IPS DF 4.7 (cell line): ENCODE measurements at regions not wholly inside any gene's neighbourhood (a gene's known extent, or its start where the extent isn't known, plus 50 kb on each side); places are given as distances from the start of the nearest gene placed in this dataset.
"Not testable (repeated sequence)": the region's sequence is repeated elsewhere in the genome, so short reads cannot be mapped to it uniquely, and the experiment has no call there.

Experiments used
- DNase-seq: peaks from one replicate; pipeline ENCODE4 v3.0.0-alpha.2; 2013; ENCODE audit warnings: low spot score; ENCODE audit errors: extremely low read depth

DNA sequence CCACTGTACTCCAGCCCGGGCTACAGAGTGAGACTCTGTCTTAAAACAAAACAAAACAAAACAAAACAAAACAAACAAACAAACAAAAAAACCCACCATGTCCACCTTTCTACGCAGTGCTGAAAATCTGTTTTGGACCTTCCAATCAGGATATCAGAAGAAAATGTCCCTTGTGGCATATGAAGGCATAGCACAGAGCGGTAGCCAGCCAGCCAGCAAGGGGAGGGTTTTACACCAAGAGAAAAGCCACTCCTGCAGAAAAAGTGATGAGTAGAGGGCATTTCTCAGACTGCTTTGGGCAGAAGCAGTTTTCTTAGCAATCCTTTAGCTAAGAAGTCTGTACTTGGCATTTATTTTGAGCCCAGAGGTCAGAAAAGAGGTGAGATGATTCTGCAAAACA is 612.2 kb downstream of the TYW1 start:
- no peak for DNase-seq

GRCh38 chr7:67610897-67611296 is 614.3 kb downstream of the TYW1 start:
- DNase-seq = no peak

GRCh38 chr7:67614843-67615242 is 618.2 kb downstream of the TYW1 start:
- no peak for DNase-seq

DNA sequence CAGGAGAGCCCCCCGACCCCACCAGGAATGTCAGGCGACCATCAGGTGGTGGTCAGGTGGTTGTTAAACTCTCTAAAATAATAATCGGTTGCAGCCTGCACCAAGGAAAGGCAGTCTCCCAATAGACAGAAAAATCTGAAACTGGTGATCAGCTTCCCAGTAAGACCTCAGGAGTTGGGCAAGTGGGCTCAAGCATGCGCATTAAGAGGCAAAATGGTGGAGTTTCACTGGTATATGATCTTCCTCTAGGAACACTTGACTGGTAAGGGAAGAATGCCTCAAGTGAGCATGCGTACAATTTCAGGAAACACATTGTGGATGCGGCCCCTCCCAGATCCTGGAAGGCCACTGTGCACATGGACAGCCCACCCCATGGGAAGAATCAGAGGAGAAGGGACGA is 619.9 kb downstream of the TYW1 start:
- DNase-seq = no peak

- no peak for DNase-seq
These were observed 622.0 kb downstream of the TYW1 start for GRCh38 chr7:67618556-67619162.

DNA sequence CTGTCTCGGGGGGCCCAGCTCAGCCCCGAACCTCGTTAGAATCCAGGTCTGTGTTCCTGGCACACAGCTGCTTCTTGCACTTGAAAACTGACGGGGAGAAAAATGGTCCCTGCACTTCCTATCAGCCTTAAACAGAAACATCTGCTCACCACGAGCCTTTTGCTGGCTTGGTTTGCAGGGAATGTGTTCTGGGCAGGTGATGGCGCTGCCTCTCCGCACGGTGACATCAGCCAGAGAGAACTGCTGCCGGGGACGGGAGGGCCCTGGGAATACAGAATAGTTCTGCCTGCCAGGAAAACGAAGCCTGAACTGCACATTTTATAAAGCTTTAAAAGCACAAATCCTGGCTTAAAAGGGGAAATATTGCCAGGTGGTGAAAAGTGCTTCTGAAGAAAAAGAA is 622.5 kb downstream of the TYW1 start:
- no peak for DNase-seq

DNA sequence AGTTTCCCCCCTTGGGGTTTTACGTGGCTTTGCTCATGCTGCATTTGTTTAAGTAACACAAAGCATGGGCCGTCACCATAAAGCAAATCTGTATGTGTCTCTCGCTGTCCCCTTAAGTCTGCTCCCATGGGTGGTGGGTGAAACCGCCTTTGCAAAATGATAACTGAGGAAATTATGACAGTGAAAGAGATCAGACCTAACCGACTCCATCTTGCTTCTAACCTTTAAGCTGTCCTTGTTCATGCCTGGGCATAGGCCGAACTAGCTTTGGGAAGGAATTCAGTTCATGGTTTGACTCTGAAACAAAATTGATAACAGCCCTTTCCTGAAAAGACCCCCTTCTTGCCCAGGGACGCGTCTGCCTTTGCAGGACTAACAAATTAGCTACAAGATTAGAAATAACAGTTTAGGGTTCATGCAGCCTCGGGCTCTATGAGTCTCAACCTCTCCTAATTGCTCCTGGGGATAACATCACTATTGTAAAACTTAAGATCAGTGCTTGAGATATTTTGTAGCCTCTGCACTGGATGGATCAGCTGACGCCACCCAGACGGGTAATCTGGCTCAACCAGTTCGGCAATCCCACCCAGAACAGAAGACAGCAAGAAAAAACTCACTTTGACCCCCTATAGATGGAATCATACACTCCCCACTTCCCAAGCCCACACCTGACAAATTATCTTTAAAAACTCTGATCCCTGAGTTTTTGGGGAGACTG is 623.7 kb downstream of the TYW1 start:
- no peak for DNase-seq

DNA sequence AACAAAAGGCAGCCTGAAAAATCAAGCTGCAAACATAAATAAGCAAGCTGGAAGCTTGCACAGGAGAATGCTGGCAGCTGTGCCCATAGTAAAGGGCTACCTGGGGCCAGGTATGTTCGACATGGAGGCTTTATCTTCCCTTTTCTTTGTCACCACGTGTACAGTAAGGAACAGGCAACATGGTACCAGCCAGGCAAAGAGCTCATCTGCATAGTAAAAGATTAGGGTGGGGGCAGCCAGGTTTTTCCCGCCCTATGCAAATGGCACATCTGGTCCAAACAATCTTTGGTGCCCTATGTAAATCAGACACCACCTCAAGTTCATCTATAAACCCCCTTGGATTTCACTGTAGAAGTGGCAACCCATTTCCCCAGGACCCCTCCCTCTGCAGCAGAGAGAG is 625.1 kb downstream of the TYW1 start:
- DNase-seq = no peak

DNA sequence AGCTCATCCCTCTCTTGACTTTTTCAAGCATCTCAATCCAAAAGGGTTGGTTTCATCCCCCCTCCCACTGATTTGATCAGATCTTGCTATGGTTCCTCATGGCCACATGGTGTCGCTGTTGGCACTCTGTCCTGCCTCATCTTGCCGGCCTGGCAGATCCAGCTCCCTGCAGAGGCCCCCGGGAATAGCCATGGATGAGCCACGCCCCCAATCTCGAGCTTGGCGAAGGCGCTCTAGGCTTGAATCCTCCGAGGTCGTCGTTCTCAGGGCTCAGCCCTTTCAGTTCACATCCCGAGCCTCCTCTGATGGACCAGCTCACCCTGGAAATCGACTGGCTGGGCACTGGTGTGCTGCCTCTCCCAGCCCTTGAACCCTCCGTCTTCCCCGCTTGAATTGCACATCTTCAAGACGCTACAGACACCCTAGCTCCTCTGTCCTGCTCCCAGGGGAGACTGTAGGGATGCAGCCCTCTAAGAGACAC is 628.7 kb downstream of the TYW1 start:
- peak; percentile 16 for DNase-seq

GRCh38 chr7:67631476-67631875 is 634.8 kb downstream of the TYW1 start:
- no peak for DNase-seq

DNA sequence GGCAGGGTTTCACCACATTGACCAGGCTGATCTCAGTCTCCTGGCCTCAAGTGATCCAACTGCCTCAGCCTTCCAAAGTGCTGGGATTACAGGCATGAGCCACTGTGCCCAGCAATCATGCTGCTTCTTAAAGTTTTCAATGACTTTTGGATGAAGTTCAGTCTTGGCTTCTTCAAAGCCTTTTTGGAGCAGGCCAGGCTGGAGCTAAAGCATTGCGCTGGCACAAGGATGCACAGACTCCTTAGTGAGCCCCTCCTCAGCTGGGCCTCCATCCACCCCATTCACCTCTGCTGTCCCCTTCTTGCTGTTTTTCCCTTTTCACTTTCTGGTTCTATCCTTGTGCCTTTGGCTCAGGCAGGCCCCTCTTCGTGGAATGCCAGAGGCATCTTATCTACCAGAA is 638.6 kb downstream of the TYW1 start:
- no peak for DNase-seq

GRCh38 chr7:67636348-67637022 is 639.9 kb downstream of the TYW1 start:
- no peak for DNase-seq

DNA sequence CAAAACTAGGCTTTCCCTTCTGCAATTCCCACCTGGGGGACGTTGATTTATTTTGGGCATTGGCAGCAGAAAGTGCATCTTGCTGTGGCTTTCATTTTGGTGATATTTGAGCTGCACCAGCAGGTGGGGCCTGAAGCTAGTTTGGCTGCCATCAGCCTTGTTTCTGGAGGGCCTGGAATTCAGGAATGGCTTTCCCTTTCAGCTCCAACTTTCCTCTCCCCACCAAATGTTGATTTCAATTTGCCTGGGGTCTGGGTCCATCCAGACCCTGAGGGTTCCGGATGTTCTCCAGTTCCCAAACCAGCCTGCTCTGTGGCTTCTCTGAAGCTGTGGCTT is 640.4 kb downstream of the TYW1 start:
- DNase-seq = no peak

GRCh38 chr7:67642542-67642941 is 645.9 kb downstream of the TYW1 start:
- not testable (repeated sequence) for DNase-seq

- DNase-seq = no peak
These were observed 647.5 kb downstream of the TYW1 start for GRCh38 chr7:67644151-67644550.

DNA sequence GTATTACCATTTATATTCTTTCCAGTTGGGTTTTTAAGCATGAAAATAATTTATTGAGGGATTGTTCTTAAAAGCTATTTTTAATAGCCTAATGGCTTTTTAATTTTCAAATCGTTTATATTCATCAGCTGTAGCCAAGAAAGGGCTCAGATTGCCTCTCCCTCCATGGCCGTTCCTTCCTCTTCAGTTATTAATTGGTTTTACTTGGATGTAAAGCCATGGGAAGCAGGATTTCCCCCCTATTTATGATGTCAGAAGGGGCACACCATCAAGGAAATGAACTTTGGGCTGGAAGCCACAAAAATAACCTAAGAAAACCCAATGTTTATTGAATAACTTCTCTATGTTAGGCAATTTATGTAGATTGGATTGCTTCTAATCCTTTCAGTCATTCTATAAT is 656.3 kb downstream of the TYW1 start:
- no peak for DNase-seq

DNA sequence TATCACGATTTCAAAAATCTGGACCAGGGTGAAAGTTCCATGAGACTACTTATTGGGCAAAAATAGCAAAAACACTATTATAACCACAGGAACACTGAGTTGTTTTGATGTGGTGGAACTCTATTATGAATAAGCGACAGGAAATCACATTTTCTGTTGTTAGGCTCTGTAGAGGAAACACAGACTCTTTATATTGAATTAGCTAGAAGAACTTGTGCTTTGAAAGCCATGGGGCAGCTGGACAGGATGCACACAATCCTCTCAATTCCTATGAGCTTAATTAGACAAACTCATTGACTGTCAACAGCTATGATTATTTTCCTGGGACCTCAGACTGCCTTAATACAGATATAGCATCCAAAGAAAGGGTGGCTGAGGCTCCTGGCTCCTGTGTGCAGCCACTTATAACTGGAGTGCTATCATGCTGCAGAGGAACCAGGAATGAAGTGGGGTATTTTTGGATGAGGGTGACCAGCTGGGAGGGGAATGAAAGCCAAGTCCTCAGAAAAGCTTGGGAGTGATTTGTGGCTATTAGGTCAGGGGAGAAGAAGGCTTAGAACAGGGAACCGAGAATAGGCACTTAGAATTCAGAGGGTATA is 657.3 kb downstream of the TYW1 start:
- no peak for DNase-seq

- no peak for DNase-seq
These were observed 658.0 kb downstream of the TYW1 start for GRCh38 chr7:67654642-67655041.

DNA sequence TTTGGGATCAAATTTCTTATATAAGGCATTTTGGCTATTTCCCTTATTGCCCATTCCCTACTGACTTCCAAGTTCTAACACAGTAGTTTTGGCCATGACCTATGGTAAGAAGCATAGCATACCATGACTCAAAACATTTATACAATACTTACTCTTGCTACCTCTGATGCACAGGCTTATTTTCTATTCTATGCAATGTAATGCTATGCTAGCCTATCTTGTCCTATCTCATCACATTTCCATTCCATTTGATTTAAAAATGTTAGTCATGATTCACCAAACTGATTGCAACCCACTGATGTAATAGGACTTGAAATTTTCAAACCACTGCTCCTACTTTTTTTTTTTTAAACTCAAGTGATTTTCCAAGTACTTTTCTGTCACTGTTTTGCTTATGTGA is 658.5 kb downstream of the TYW1 start:
- no peak for DNase-seq

DNA sequence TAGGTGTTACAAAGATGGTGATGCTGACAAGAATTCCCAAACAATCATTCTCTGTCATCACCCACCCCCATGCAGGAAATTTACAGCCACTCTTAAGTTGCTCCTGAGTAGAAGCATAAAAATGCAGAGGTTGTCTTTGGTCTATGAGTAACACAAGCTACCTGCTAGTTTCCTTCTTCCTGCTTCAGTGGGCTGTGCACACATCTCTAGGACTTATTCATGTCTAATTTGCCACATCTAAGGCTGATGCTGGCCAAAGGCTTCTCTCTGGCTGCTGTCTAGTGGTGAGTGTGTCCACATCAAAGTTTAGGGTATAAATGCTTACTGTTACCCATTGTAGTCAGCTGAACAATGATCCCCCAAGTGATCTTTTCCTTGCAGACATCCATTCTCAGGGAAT is 662.5 kb downstream of the TYW1 start:
- no peak for DNase-seq

DNA sequence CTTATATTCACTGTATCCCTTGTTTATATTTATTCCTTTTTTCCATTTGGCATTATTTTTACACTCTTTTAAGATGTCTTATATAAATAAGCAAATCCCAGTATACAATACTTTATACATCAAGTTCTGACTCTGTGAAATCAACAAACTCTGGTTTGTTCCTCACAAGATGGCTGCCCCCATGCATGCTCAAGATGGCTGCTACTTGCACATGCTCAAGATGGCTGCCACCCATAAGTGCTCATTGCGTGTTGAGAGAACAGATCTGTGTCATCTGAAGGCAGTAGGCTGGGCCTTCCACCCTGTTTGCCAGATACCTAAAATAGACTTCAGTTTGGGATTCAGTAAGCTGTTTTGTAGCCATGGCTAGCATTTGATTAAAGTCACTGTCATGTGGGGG is 666.2 kb downstream of the TYW1 start:
- no peak for DNase-seq

DNA sequence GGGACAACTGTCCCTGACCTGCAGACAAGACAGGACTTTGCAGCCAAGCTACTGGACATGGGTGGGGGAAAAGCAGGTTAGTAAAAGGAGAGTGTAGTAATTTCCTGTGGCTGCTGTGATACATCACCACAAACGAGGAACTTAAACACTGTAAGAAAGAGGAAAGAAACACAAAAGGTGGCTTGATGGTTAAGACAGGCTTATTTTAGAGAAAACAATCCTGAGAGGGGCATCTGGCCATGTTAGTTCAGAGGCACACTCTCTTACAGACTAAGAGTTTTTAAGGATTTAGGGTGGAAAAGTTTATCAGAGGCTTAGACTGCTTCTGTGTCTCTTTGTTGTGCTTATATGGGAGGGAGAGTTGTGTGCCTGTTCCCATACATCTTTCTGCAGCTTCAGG is 667.0 kb downstream of the TYW1 start:
- DNase-seq = no peak
